ENCODE measurements at regions not wholly inside any gene's neighbourhood (a gene's known extent, or its start where the extent isn't known, plus 50 kb on each side); places are given as distances from the start of the nearest gene placed in this dataset.
"Not testable (repeated sequence)": the region's sequence is repeated elsewhere in the genome, so short reads cannot be mapped to it uniquely, and the experiment has no call there.

DNA sequence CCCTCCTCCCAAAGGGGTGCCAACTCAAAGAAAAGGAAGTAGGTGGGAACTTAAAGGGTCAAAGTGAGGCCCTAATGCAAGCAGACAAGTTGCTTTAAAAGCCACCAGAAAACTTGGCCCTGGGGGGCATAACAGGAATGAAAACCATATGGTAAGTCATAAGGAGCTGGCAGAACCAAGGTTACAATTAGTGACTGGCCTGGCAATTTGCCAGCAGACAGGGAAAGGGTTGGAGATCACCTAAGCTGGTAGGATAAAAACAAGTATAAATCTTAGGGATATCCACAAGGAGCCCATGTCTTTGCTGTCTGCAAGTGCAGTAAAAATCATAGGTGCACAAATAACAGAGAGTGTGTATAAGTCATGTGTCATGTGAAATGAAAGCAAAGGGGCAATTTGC is 256.7 kb upstream of the LRRTM4 start:
- ATAC-seq = no peak
- no peaks in the 10 kb centered on the region for H3K4me1 ChIP-seq
- intact Hi-C loops (cut with DNase I) = no loop called here
- TF ChIP-seq, protein P1, sequence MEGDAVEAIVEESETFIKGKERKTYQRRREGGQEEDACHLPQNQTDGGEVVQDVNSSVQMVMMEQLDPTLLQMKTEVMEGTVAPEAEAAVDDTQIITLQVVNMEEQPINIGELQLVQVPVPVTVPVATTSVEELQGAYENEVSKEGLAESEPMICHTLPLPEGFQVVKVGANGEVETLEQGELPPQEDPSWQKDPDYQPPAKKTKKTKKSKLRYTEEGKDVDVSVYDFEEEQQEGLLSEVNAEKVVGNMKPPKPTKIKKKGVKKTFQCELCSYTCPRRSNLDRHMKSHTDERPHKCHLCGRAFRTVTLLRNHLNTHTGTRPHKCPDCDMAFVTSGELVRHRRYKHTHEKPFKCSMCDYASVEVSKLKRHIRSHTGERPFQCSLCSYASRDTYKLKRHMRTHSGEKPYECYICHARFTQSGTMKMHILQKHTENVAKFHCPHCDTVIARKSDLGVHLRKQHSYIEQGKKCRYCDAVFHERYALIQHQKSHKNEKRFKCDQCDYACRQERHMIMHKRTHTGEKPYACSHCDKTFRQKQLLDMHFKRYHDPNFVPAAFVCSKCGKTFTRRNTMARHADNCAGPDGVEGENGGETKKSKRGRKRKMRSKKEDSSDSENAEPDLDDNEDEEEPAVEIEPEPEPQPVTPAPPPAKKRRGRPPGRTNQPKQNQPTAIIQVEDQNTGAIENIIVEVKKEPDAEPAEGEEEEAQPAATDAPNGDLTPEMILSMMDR (IDR thresholded peaks at IDR 0.05) = no peak
- DNase-seq = no peak
- no peak overlapping the region for H3K27ac ChIP-seq
- H3K27me3 ChIP-seq = no peaks in the 10 kb centered on the region
- H3K4me3 ChIP-seq = no peak overlapping the region
- H3K9me3 ChIP-seq = peaks cover 0 to 11% (median 0%) of the 10 kb centered on the region in 11 donors
- no peaks in the 10 kb centered on the region for H3K36me3 ChIP-seq

DNA sequence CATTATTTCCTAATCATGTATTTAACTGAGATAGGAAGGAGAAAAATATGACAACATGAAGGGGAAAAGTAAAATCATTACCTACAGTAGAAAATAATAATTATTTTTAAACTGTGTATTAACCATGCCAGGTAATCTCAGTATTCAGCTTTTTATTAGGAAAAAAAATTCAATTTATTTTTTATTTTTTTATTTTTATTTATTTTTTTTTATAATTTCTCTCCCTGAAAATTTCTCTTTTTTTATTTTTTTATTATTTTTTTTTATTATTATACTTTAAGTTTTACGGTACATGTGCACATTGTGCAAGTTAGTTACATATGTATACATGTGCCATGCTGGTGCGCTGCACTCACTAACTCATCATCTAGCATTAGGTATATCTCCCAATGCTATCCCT is 271.3 kb upstream of the LRRTM4 start:
- H3K36me3 ChIP-seq; H3K27ac ChIP-seq; intact Hi-C loops (cut with DNase I); ATAC-seq; DNase-seq; H3K4me3 ChIP-seq; H3K27me3 ChIP-seq; H3K4me1 ChIP-seq: not testable (repeated sequence)
- peaks cover 0 to 24% (median 0%) of the 10 kb centered on the region in 11 donors for H3K9me3 ChIP-seq
- 96 to 99% methylated on average over 2 of the region's 2 CpGs for WGBS, 2 donors

DNA sequence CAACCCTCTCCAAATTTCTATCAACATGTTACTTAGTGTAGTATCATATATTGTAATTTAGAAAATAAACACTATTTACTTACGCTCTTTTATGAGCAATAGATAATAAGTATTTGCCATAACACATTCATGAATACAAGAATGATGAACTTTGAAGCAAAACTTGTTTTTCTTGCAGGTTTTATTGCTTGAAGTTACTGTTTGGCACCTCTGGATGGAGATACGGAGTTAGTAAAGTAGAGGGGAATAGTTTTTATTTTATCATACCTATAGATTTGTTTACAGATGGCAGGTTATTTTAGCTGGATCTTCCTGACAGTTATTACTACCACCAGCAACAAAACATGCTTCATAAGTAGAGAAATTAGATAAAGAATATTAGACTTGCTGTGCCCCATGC is 274.2 kb upstream of the LRRTM4 start:
- ATAC-seq = no peak
- 72 to 81% methylated on average over 2 of the region's 2 CpGs for WGBS, 2 donors
- DNase-seq = no peak
- Histone ChIP-seq H3K27ac (no peak overlapping the region), H3K9me3 (peaks cover 0 to 36% (median 0%) of the 10 kb centered on the region in 11 donors), H3K27me3 (no peaks in the 10 kb centered on the region), H3K4me3 (no peak overlapping the region), H3K4me1 (no peaks in the 10 kb centered on the region), H3K36me3 (no peaks in the 10 kb centered on the region)
- TF ChIP-seq, protein P1 (IDR thresholded peaks at IDR 0.05) = no peak
- intact Hi-C loops (cut with DNase I) = no loop called here

DNA sequence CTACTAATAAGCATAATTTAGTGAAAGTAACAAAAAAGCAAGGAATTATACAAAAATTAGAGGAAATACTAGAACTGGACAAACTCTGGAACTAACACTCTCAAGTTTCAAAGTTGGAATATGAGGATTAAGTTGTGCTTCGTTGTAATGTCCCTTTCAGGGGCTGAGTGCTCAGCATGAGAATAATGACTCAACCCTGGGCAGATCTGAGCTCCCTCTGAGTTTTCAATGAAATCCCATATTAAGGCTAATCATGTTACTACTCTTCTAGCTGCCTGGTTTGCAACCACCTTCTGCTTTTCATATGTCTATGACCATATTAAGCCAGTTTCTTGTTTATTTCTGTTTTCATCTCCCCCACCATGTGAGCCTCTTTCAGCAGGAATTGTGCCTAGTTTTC is 274.9 kb upstream of the LRRTM4 start:
- H3K27me3 ChIP-seq = no peaks in the 10 kb centered on the region
- DNase-seq = no peak
- H3K9me3 ChIP-seq = peaks cover 0 to 36% (median 0%) of the 10 kb centered on the region in 11 donors
- no peaks in the 10 kb centered on the region for H3K4me1 ChIP-seq
- no peak for ATAC-seq
- H3K27ac ChIP-seq = no peak overlapping the region
- H3K4me3 ChIP-seq = no peak overlapping the region
- TF ChIP-seq, protein P1 (IDR thresholded peaks at IDR 0.05) = no peak
- H3K36me3 ChIP-seq = no peaks in the 10 kb centered on the region
- 11 to 27% methylated on average over 1 of the region's 1 CpG for WGBS, 2 donors
- intact Hi-C loops (cut with DNase I) = no loop called here

DNA sequence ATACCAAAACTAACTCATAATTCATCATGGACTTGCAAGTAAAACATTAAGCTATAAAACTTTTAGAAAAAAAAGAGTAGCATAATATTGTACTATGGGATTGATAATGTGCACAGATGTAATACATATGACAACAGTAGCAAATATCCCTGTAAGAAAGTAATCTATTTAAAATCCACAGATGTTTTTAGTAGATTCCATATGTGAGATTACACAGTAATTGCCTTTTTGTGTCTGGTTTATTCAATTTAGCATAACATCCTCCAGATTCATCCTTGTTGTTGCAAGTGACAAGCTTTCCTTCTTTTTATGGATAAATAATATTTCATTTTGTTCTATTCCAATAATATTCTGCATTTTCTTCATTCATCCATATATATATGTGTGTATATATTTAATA is 278.2 kb upstream of the LRRTM4 start:
- Histone ChIP-seq H3K27ac (no peak overlapping the region), H3K4me3 (no peak overlapping the region), H3K9me3 (peaks cover 0 to 45% (median 0%) of the 10 kb centered on the region in 11 donors), H3K4me1 (no peaks in the 10 kb centered on the region), H3K36me3 (no peaks in the 10 kb centered on the region), H3K27me3 (no peaks in the 10 kb centered on the region)
- ATAC-seq (no peak), DNase-seq (no peak)
- intact Hi-C loops (cut with DNase I) = no loop called here
- TF ChIP-seq, protein P1 (IDR thresholded peaks at IDR 0.05) = no peak
